GM18861 (cell line): ENCODE measurements at regions not wholly inside any gene's neighbourhood (a gene's known extent, or its start where the extent isn't known, plus 50 kb on each side); places are given as distances from the start of the nearest gene placed in this dataset.

Source experiments
- ATAC-seq: cut with Tn5 transposase; IDR thresholded peaks from one replicate; pipeline ENCODE4 v1.9.1; 2021; ENCODE audit not compliant: unreplicated experiment

GRCh38 chr1:68551459-68551858 lies 54.6 kb upstream of the DEPDC1 start:
- ATAC-seq, result no peak

- no peak for ATAC-seq
Measured at GRCh38 chr1:68558321-68559026, 61.6 kb upstream of the DEPDC1 start.

- no peak for ATAC-seq
Measured at GRCh38 chr1:68565923-68566322, 69.0 kb upstream of the DEPDC1 start.

- no peak for ATAC-seq
Measured at GRCh38 chr1:68570871-68571270, 74.0 kb upstream of the DEPDC1 start.

- ATAC-seq, result no peak
Measured at GRCh38 chr1:68571454-68572235, 74.8 kb upstream of the DEPDC1 start.

- no peak for ATAC-seq
Measured at GRCh38 chr1:68585351-68585750, 88.5 kb upstream of the DEPDC1 start.

- ATAC-seq, result no peak
Measured at GRCh38 chr1:68586766-68587165, 89.9 kb upstream of the DEPDC1 start.

- ATAC-seq, result no peak
Measured at GRCh38 chr1:68588304-68588703, 91.4 kb upstream of the DEPDC1 start.

- ATAC-seq, result no peak
Measured at GRCh38 chr1:68590473-68590872, 93.6 kb upstream of the DEPDC1 start.

- ATAC-seq, result no peak
Measured at GRCh38 chr1:68594851-68595250, 98.0 kb upstream of the DEPDC1 start.

GRCh38 chr1:68600049-68600661 lies 103.3 kb upstream of the DEPDC1 start:
- no peak for ATAC-seq

GRCh38 chr1:68608289-68608688 lies 111.4 kb upstream of the DEPDC1 start:
- no peak for ATAC-seq

GRCh38 chr1:68615312-68615711 lies 118.4 kb upstream of the DEPDC1 start:
- ATAC-seq, result no peak

- no peak for ATAC-seq
Measured at GRCh38 chr1:68617942-68618341, 121.1 kb upstream of the DEPDC1 start.

- no peak for ATAC-seq
Measured at GRCh38 chr1:68620571-68620970, 123.7 kb upstream of the DEPDC1 start.

- ATAC-seq, result no peak
Measured at GRCh38 chr1:68623700-68624099, 126.8 kb upstream of the DEPDC1 start.

- ATAC-seq, result no peak
Measured at GRCh38 chr1:68624233-68624632, 127.4 kb upstream of the DEPDC1 start.

- no peak for ATAC-seq
Measured at GRCh38 chr1:68625624-68626023, 128.7 kb upstream of the DEPDC1 start.

GRCh38 chr1:68633141-68633919 lies 136.4 kb upstream of the DEPDC1 start:
- ATAC-seq, result no peak

- ATAC-seq, result no peak
Measured at GRCh38 chr1:68644504-68644903, 147.6 kb upstream of the DEPDC1 start.

GRCh38 chr1:68651115-68651514 lies 154.2 kb upstream of the DEPDC1 start:
- ATAC-seq, result no peak
